ENCODE measurements at regions not wholly inside any gene's neighbourhood (a gene's known extent, or its start where the extent isn't known, plus 50 kb on each side); places are given as distances from the start of the nearest gene placed in this dataset.

DNA sequence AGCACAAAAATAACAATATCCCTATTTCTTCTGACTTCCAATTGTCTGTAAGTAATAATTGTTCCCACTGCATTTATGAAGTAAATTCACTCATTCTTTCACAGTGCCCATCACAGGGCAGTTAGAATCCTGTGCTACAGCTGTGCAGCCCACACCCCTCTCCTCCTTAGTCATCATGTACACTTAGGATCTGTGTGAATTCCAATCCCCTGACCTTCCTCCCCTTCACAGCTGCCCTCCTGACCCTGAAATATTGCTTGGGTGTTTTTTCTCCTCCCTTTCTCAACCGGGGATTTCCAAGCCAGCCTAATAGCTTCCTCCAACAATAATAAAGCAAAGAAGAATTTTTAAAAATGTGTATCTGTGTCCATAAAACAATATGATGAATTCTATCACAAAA, 91.5 kb upstream of the BEND6 start:
- DNase-seq: no peak

DNA sequence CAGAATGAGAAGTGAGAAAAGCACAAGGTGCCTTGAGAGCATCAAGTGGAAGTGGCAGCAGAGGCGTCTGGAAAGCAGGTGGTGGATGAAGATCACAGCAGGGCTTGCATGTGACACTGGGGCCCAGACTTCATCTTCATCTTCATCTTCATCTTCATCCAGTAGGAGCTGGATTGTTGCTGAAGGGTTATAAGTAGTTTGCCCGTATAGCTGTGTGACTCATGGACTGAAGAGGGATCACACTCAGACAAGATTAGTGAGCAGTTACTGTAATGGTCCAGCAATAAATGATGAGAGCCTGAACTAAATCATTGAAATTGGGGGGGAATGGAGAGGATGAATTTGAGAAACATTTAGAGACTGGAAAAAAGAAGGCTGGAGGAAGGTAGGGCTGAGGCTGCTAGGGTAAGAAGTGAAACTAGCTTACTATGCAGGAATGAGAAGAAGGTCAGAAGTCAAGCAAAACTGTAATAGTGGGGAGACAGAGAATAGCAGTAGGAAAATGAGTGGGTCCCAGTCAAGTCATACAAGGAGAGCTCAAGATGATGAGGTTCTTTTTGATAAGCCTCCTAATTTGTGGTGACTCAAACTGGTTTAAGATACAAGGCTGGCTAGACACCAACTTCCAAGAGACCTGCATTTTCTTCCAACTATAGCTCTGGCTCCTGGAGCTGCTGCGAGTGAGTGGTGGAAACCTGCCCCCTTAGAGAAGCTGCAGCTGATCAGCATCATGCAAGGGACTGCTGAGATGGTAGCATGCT, 92.3 kb upstream of the BEND6 start:
- no peak for DNase-seq

DNA sequence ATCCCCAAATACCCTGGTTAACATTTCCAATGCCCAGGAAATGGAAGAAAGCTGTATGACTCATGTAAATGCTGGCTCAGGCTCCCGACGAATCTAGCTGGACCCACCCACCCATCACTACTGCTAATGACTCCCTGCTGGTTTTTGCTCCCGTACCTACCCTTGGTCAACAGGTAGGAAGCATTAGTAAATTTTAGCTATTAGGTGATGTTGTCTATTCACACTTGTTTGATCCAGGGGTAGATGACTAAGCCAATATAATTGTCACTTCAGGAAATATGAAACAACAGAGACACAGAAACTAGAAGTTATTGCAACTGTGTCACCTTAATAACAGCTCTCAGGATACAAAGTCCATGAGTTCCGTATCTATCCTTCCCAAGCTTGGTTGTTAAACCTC, 94.4 kb upstream of the BEND6 start:
- DNase-seq: no peak

DNA sequence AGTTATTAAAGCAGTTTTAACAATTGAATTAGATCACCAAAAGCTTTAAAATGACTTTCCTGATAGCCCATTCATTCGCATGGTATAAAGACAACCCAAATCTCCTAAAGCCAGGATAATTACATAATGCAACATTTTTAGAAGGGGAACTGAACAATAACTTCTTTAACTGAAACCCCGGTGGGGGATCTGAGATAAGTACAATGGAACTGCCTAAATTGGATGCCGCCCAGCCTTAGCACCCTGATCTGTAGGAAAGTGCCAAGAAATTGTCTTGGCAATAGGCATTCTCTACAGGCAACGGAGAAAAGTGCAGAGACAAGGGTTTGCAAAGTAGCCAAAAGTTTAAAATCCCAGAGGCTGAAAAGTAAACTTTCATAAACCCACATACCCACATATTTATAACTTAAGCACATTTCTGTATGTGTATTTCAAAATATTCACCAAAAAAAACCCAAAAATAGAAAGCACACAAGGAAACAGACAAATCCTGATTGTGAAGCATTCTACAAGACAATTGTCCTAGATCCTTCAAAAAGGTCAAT, 98.8 kb upstream of the BEND6 start:
- DNase-seq: no peak

DNA sequence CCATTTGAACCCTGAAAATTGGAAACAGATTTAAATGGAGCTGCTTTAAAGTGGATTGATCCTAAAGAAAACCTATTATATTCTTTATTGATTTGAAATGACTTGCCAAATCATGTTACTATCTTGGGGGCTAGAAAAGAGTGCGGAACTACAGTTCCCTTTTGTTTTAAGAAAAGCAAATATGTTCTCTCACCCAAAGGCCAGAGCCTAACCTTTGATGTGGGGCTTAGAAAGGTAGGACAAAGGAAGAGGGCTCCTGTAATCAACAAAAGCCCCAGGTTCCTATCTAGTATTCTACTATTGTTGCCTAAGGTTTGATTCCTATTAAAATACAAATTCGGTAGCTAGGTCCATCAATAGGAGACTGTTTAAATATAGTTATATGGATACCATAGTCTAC, 100.8 kb upstream of the BEND6 start:
- no peak for DNase-seq

DNA sequence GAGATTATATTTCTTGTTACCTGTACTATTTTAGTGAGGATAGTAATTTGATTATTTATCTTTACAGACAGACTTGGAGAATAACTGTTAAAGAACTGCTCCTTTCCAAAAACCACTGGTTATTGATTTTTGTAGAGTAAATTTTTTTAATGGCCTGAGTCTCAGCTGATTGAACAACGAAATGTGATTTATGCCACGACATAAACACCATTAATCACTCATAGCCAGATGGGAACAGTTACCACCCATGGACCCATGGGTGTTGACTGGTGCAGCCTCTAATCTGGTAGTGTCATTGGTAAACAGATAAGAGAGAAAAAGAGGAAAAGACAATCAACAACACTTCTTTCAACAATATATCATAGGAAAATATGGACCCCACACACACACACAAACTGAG, 101.4 kb upstream of the BEND6 start:
- DNase-seq: peak; percentile 34

DNA sequence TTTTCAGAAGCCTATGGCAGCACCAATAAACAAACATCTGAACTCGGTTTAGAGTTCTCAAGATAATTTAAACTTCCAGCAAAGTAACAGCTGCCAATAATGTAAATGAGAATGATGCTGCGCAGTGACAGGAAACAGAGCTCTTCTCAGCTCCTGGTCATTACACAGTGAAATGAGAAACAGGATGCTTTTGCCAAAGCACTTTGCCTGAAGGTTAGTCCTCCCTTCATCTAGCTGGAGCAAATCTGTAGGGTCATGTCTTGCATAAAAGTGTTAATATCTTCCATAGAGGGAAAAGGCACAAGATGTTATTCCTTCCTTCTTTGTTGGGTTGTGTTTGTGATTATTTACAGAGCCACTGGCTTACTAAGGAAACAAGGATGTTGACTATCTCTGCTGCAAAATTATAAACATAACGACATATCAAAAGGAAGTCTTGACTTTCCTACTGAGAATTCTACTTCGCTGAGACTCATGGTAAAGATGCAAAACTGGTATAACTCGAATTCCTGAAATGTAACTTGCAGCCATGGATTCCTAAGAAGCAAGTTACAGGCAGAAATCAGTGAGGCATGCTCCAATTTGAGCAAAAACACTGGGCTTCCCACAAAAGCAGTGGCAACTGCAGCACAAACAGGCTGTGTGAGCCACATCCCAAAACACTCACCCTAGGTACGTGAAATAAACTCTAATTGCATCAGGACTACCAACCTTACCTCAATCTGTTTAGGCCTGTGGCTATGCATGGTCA, 102.5 kb upstream of the BEND6 start:
- no peak for DNase-seq

DNA sequence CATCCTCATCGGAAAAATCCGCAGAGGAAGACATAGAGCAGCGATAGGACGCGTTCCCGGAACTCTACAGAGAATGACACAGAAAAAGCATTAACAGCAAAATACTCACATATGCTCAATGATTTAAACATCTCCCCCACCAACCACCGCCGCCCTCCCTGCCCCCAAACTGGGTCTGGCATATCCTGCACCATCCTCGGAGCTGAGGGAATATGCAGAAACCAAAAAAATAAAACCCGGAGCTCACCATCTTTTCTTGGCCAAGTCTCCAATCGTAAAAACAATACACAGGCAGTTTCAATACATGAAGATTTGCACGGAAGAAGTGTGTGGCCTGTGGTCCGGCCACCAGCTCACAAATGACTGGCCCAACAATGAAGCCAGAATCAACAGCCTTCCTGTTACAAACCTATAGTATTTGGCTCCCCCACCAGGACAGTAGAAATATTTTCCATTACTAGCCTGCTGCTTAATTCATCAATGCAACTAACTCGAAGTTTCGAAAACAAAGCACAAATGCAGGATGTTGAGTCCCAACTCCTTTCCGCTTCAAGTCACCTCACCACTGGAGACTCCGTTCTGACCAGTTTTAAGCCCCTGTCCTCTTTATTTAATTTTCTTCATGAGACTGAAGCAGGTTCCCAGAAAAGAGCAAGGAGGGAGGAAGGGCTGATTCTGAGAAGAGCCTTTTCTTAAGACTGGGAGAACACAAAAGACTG, 103.2 kb upstream of the BEND6 start:
- DNase-seq: no peak

DNA sequence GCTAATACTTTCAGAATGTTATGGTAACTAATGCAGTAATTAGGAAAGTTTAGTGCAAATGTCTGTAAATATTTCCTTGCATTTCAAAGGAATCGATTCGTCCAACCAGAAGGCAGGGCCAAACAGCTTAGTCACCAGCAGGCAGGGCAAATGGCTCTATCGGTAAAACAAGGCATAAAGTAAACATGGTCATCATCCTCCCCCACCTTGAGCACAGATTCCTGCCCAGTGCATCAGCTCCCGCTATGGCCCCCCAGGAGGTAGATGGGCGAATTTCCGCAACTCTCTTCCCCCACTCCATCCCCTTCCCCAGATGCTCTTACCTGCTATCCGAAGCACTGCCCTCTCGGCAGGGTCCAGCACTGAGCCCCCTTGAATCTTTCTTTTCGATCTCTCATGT, 103.8 kb upstream of the BEND6 start:
- DNase-seq: no peak

DNA sequence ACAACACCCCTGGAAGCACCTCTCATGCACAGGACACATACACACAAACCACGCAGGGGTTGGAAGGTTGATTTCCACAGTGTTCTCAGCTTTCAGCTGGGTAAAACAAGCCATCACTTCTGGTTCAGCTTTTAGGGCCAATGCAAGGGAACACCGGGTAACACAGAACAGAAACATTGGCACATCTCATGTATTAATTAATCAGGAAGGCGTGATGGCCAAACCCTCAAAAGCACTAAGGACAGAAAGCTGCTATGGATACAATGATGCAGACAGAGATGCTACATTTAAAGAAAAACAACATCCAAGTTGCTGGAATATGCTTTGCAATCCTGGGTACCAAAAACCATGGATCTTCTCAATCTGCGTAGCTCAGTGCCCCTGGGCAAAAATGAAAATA, 104.3 kb upstream of the BEND6 start:
- no peak for DNase-seq

DNA sequence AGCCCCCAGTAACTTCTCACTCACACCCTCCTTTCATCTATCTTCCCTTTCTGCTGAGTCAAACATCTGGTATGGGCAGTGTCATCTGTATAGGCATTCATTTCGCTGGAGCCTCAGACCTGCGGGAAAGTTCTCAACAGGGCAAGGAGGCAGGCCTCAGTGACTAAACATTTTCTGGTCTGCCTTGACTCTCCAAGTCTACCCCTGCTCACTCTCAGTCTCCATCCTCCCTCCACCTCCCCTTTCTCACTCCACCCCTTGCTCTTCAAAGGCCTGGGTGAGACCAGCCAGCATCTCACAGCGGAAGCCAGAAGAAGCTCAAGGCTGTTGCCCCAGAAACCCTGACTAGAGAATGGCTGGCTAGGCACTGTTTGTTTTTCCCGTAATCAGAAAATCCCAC, 105.0 kb upstream of the BEND6 start:
- no peak for DNase-seq

DNA sequence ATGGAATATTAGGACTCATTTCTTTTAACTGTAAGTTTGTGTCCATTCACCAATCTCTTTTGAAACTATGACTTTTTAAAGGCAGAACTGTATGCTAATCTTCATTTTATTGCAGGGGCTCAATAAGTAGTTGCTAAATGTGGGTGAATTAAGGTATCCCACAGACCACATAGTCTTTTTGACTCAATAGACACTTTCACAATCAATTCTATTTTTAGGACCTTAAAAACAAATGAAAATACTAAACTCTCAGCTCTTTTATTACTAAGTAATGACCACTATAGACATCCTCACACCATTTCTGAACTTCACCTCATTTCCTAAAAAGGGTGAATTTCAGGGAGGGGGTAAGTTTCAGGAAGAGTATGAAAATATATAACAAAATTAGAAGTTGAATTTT, 106.8 kb upstream of the BEND6 start:
- no peak for DNase-seq

DNA sequence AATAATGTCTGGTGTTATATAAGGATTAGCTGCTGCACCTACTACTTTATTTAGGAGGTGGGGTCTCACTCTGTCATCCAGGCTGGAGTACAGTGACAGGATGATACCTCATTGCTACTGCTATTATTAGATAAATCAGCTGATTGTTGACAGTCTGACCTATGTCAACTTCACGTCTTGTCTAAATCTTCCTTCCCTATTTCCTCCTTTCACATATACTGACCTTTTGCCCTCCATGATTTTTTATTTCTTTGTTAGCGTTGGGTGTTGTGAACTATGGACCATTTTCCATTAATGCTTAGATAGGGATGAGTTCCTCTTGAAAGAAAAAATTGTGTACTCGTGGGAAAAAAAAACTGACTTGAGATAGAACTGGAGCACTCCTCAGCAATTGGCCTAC, 109.9 kb upstream of the BEND6 start:
- DNase-seq: no peak

DNA sequence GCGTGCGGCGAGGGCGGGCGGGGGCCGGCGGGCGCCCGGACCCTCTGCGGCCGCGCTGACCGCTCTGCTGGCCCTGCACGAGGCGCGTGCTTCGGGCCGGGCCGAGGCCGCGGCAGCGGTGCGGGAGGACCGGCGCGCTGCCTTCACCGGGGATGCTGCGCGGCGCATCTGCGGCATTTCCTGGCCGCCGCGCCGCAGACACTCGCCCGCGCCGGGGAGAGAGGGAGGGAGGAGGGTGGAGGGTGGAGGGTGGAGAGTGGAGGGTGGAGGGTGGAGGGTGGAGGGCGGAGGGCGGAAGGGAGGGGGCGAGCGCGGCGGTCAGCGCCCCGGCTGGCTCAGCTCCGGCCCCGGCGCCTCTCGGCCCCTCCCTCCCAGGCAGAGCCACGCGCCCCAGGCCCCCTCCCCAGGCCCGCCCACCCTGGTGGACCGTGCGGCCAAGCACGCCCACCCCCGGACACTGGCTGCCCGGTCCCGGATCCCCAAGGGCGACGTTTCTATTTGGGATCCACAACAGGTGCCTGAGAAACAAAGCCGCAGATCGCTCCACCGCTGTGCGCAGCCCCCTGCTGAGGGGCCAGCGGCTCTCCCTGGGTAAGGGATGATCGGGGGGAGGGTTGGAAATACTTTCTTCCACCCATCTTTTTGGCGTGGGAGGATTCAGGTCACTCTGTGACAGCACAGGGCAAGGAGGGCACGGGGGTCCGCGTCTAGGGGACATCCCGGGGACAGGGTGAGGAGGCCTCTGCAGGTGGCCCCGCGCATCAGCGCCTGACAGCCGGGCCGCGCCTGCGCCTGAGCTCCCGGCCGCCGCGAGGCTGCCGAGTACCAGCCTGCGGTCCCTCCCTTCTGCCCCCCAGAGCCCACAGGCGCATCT, 111.2 kb upstream of the BEND6 start:
- peak; percentile 87 for DNase-seq

DNA sequence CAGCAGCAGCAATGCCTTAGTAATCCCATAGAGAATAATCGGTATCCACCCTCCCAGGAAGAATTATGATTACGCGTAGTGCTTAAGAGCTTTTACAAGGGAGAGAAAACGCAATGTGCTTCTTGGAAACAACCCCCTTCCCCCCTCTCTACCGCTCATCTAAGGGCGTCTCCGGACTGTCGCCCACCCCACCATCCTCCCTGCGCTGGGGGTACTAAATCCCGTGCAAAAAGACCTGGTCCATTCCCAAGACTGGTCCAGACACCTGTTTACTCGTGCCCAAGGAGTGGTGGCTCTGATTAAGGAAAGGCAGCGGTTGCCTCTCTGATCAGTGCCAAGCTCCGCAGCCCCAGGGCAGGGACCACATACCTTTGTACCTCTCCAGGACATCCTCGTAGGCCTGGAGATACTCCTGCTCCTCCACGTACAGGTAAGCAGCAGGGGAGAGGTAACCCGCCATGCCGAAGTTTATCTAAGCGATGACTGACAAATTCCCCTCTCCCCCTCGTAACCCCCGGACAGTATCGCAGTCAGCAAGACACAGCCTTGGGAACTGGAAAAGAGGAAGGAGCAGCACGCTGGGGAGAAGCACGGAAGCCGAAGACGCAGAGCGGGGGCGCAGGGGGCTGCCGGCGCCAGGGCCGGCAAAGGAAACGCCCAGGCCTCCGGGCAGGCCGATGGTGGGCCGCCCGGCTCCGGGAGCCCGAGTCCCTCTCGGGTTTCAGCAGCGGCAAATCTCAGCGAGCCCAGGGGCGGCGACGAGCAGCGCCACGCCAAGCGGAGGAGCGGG, 112.0 kb upstream of the BEND6 start:
- DNase-seq: no peak

DNA sequence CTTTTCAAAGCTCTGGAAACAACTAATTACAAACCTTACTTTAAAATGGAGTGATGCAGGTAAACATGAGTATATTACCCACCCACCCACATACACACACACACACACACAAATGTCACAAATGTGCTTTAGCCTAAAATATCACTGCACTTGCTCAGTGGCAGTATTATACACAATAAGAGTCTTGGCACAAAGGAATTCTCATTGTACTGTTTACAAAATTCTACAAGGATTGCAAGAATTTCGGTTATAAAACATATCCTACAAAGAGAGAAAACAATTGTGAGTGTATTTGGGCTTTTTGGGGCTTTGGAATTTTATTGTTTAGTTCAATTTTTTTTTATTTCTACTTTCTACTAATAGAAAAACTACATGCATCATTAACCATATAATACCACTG, 113.2 kb upstream of the BEND6 start:
- DNase-seq: no peak

DNA sequence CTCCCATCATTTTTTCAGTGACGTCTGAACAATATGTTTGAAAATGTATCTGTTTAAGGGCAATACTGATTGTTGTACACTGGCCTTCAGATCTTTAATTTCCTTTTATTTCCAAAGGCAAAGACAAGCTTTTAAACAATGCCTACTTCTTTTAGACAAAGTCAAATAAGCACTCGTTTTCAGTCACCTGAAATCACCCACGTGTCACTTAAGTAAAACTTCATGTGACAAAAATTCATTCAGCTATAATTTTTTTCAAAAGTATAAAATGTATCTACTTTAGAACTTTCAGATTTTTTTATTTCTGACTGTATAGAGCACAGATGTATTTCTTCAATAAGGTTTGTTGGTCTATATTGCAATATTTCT, 113.5 kb upstream of the BEND6 start:
- DNase-seq: no peak

DNA sequence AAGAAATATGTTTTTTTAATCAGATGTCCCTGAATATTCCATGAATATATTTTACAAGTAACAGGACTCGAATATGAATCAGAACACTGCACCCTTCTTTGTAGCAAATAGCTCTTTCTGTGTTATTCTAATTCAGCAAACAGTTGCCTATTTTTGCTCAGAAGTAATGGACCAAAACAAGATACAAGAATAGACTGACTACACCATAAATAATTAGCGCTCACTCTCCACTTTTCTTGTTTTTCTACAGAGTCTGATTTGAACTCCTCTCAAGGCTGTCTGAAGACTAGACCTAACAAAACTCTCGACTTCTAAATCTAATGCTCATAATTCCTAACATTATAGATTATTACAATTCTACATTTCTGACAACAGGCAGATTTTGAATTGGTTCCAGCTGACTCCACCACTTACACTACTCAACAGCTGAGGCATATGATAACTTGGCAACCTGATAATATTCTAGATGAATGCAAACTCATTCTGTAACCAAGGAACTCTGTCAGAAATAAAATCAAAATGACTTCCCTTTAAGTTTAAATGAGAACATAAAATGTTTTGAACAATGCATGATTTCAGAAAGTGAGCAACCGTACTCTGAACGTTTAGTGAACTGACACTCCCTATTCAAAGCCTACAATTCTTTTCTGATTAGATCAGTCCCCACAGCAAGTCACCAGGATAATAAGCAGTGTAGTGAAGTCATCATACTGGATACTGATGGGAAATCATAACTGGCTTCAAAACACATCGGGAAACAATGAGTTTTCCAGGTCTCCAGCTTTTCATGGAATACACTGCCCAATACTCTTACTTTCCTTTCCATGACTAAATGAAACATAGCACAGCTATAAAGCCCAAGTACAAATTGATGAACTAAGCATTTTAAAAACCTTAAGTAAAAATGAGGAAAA, 114.2 kb upstream of the BEND6 start:
- no peak for DNase-seq

DNA sequence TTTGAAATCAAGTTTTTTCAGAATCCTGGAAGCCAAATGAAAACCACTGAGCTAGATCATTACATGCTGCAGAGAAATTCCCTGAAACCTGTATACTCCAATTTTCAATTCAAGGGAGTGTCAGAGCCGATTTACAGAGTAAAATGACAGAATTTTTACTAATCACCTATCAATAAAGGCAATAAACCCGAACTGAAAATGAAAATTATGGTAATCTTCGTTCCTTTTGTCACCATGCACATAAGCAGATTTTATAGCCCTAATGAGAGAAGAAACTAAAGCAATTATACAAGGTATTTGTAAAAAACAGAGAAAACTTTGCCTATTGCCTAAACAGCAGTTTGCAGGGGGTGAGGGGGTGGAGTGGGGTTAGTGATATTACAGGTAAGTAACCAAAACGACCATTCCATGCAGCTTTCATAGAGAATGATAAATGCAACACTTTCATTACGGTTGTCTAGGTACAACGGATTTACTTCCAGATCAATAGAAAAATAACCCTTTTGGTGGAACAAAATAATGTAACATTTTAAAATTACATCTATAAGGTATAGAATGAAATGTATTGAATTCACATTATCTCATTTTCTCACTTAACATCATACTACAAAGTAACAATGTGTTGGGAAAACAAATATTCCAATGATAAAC, 115.2 kb upstream of the BEND6 start:
- no peak for DNase-seq

DNA sequence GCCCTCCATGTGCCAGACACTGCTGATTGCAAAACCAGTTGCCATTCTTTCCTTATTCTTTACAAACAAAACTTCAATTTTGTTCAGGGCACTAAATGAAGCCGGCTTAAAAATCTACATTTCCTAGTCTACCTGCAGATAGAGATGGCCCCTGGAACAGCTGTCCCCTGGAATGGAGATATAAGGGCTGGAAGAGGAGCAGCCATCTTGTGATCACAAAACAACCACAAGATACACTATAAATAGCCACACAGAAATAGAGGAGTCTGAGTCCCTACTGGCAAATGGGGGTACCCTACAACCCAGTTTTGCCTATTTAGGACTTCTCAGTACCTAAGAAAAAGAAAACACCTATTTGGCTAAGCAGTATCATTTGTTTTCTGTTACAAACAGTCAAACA, 115.9 kb upstream of the BEND6 start:
- no peak for DNase-seq
